ENCODE measurements at regions not wholly inside any gene's neighbourhood (a gene's known extent, or its start where the extent isn't known, plus 50 kb on each side); places are given as distances from the start of the nearest gene placed in this dataset.

GRCh38 chr15:62873203-62873602 lies 169.3 kb upstream of the TPM1 start:
- POLR2A ChIA-PET (ENCODE audit: unreplicated experiment) = no interaction called here
- Histone ChIP-seq H3K4me1 (replicated peaks; ENCODE audit: insufficient read depth) (no peaks in the 10 kb centered on the region), H3K4me3 (no peak overlapping the region), H4K20me1 (ENCODE audit: insufficient read depth) (no peaks in the 10 kb centered on the region), H3K9me3 (ENCODE audit: insufficient read depth, low read depth) (no peaks in the 10 kb centered on the region), H3K4me2 (no peak overlapping the region), H3K9me2 (ENCODE audit: insufficient read depth) (no peaks in the 10 kb centered on the region), H3K27ac (no peak overlapping the region), H3F3A (ENCODE audit: insufficient read depth, low read depth) (no peaks in the 10 kb centered on the region), H3K79me2 (ENCODE audit: low read depth) (no peaks in the 10 kb centered on the region), H3K27me3 (ENCODE audit: insufficient read depth, low read depth) (no peaks in the 10 kb centered on the region), H3K36me3 (ENCODE audit: low read depth) (no peaks in the 10 kb centered on the region), H2AFZ (no peak overlapping the region)
- TF ChIP-seq, protein P1, sequence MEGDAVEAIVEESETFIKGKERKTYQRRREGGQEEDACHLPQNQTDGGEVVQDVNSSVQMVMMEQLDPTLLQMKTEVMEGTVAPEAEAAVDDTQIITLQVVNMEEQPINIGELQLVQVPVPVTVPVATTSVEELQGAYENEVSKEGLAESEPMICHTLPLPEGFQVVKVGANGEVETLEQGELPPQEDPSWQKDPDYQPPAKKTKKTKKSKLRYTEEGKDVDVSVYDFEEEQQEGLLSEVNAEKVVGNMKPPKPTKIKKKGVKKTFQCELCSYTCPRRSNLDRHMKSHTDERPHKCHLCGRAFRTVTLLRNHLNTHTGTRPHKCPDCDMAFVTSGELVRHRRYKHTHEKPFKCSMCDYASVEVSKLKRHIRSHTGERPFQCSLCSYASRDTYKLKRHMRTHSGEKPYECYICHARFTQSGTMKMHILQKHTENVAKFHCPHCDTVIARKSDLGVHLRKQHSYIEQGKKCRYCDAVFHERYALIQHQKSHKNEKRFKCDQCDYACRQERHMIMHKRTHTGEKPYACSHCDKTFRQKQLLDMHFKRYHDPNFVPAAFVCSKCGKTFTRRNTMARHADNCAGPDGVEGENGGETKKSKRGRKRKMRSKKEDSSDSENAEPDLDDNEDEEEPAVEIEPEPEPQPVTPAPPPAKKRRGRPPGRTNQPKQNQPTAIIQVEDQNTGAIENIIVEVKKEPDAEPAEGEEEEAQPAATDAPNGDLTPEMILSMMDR (conservative IDR thresholded peaks at IDR 0.05) = no peak
- no peak for TF ChIP-seq EZH2 (IDR thresholded peaks at IDR 0.05; ENCODE audit: low read depth)
- DNase-seq = no peak
- intact Hi-C loops (cut with micrococcal nuclease; ENCODE audit: unreplicated experiment) = no loop called here
- no TSS peak for BruUV-seq (replicated peaks)
- CTCF ChIA-PET = no interaction called here

DNA sequence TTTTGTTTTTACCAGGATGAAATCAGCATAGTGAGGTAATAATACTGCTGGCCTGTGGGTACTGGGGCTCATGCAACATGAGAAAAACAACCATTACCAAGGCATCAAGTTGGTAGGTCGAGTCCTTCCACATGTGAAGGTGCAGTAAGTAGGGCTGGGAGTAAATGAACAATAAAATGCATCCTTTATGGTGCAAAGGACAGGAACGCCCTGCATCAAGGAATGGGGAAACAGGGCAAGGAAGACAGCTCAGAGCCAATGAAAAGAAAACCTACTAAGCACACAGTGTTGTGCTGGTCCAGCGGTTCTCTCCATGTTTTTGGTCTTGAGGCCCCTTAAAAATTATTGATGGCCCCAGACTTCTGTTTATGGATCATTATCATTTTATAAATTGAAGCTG lies 168.5 kb upstream of the TPM1 start:
- Histone ChIP-seq H3K36me3 (ENCODE audit: low read depth) (no peaks in the 10 kb centered on the region), H3K9me2 (ENCODE audit: insufficient read depth) (no peaks in the 10 kb centered on the region), H3K4me1 (replicated peaks; ENCODE audit: insufficient read depth) (no peaks in the 10 kb centered on the region), H3K9me3 (ENCODE audit: insufficient read depth, low read depth) (no peaks in the 10 kb centered on the region), H3K27me3 (ENCODE audit: insufficient read depth, low read depth) (no peaks in the 10 kb centered on the region), H3K27ac (no peak overlapping the region), H2AFZ (no peak overlapping the region), H4K20me1 (ENCODE audit: insufficient read depth) (no peaks in the 10 kb centered on the region), H3K79me2 (ENCODE audit: low read depth) (no peaks in the 10 kb centered on the region), H3F3A (ENCODE audit: insufficient read depth, low read depth) (no peaks in the 10 kb centered on the region), H3K4me2 (no peak overlapping the region), H3K4me3 (no peak overlapping the region)
- POLR2A ChIA-PET (ENCODE audit: unreplicated experiment) = interaction anchor here (0.6 kb wide), 2 partner anchors 135 to 715 kb away, joined by 3 to 5 read pairs; no protein-coding TSS in a partner anchor
- BruUV-seq (replicated peaks) = no TSS peak
- intact Hi-C loops (cut with micrococcal nuclease; ENCODE audit: unreplicated experiment) = no loop called here
- no peak for DNase-seq
- CTCF ChIA-PET = no interaction called here
- TF ChIP-seq, protein P1 (conservative IDR thresholded peaks at IDR 0.05) = no peak
- no peak for TF ChIP-seq EZH2 (IDR thresholded peaks at IDR 0.05; ENCODE audit: low read depth)

GRCh38 chr15:62874959-62875625 lies 167.5 kb upstream of the TPM1 start:
- Histone ChIP-seq H3K79me2 (ENCODE audit: low read depth) (no peaks in the 10 kb centered on the region), H3K27me3 (ENCODE audit: insufficient read depth, low read depth) (no peaks in the 10 kb centered on the region), H3K4me1 (replicated peaks; ENCODE audit: insufficient read depth) (no peaks in the 10 kb centered on the region), H3K9me3 (ENCODE audit: insufficient read depth, low read depth) (no peaks in the 10 kb centered on the region), H3F3A (ENCODE audit: insufficient read depth, low read depth) (no peaks in the 10 kb centered on the region), H3K36me3 (ENCODE audit: low read depth) (no peaks in the 10 kb centered on the region), H3K4me3 (no peak overlapping the region), H2AFZ (no peak overlapping the region), H3K9me2 (ENCODE audit: insufficient read depth) (no peaks in the 10 kb centered on the region), H3K27ac (no peak overlapping the region), H4K20me1 (ENCODE audit: insufficient read depth) (no peaks in the 10 kb centered on the region), H3K4me2 (no peak overlapping the region)
- CTCF ChIA-PET = no interaction called here
- POLR2A ChIA-PET (ENCODE audit: unreplicated experiment) = interaction anchor here (0.5 kb wide), 1 partner anchor 13 kb away, joined by 10 read pairs; no protein-coding TSS in a partner anchor
- intact Hi-C loops (cut with micrococcal nuclease; ENCODE audit: unreplicated experiment) = no loop called here
- TF ChIP-seq, protein P1 (conservative IDR thresholded peaks at IDR 0.05) = no peak
- TF ChIP-seq EZH2 (IDR thresholded peaks at IDR 0.05; ENCODE audit: low read depth) = no peak
- BruUV-seq (replicated peaks) = no TSS peak
- DNase-seq = no peak
